Suprapubic skin (tissue), 4 donors: ENCODE measurements at regions not wholly inside any gene's neighbourhood (a gene's known extent, or its start where the extent isn't known, plus 50 kb on each side); places are given as distances from the start of the nearest gene placed in this dataset.
"Not testable (repeated sequence)": the region's sequence is repeated elsewhere in the genome, so short reads cannot be mapped to it uniquely, and the experiment has no call there.

ENCODE experiments used
- DNase-seq, 2 donors: peaks; one replicate each; pipeline ENCODE4 v3.0.0-alpha.2; 2019; ENCODE audit warnings: low spot score in 2 of 2
- H3K27ac ChIP-seq: fragments of 200-600 bp; sonication (generic); one replicate; pipeline ENCODE4 v1.5.1; 2019
- H3K27me3 ChIP-seq: fragments of 200-600 bp; sonication (generic); one replicate; pipeline ENCODE4 v1.5.1; 2019
- H3K36me3 ChIP-seq: fragments of 200-600 bp; sonication (generic); one replicate; pipeline ENCODE4 v1.5.1; 2019
- H3K4me1 ChIP-seq: fragments of 200-600 bp; sonication (generic); one replicate; pipeline ENCODE4 v1.5.1; 2019
- H3K4me3 ChIP-seq: fragments of 200-600 bp; sonication (generic); one replicate; pipeline ENCODE4 v1.5.1; 2019; ENCODE audit warnings: mild to moderate bottlenecking
- H3K9me3 ChIP-seq: fragments of 200-600 bp; sonication (generic); one replicate; pipeline ENCODE4 v1.5.1; 2019
- CTCF ChIP-seq, 2 donors: fragments of 200-600 bp in 1 of 2; fragments of 450-650 bp in 1 of 2; sonication (generic) in 1 of 2; IDR thresholded peaks; one replicate each; pipeline ENCODE4 v1.5.1; 2016 to 2019; ENCODE audit warnings: antibody characterized with exemption in 2 of 2, mild to moderate bottlenecking in 1 of 2, moderate library complexity in 1 of 2
- EP300 ChIP-seq: sonication (generic); formaldehyde crosslinking; IDR thresholded peaks from one replicate; pipeline ENCODE4 v1.6.1; 2017; ENCODE audit warnings: antibody characterized with exemption
- POLR2A ChIP-seq, 2 donors: fragments of 450-650 bp; IDR thresholded peaks; one replicate each; pipeline ENCODE4 v1.6.1; 2017; ENCODE audit warnings: antibody characterized with exemption in 2 of 2, mild to moderate bottlenecking in 2 of 2, moderate library complexity in 2 of 2
- POLR2AphosphoS5 ChIP-seq, 3 donors: sonication (generic); formaldehyde crosslinking; IDR thresholded peaks; one replicate each; pipeline ENCODE4 v1.6.1; 2017; ENCODE audit warnings: antibody characterized with exemption in 3 of 3
- WGBS: methylation state at CpG from one replicate; pipeline ENCODE4 v1.1.5; 2018; 5-methylcytosine and 5-hydroxymethylcytosine counted together

- Histone ChIP-seq H3K36me3 (no peaks in the 10 kb centered on the region), H3K27ac (no peak overlapping the region), H3K4me1 (peaks cover 8% of the 10 kb centered on the region), H3K27me3 (peaks cover 3% of the 10 kb centered on the region), H3K4me3 (no peak overlapping the region), H3K9me3 (no peaks in the 10 kb centered on the region)
- TF ChIP-seq CTCF (IDR thresholded peaks at IDR 0.05) = no peak
- no peak for TF ChIP-seq POLR2A (IDR thresholded peaks at IDR 0.05)
- WGBS = 89% methylated on average over 2 of the region's 2 CpGs
- no peak for DNase-seq
Measured at GRCh38 chr9:78441396-78441795, 144.5 kb downstream of the PSAT1 start.

GRCh38 chr9:78441822-78442431 is 145.0 kb downstream of the PSAT1 start:
- no peak overlapping the region for H3K27ac ChIP-seq
- DNase-seq = no peak
- H3K4me3 ChIP-seq = no peak overlapping the region
- no peaks in the 10 kb centered on the region for H3K36me3 ChIP-seq
- no peak for TF ChIP-seq EP300
- 95% methylated on average over 14 of the region's 46 CpGs for WGBS
- H3K4me1 ChIP-seq = peaks cover 8% of the 10 kb centered on the region
- peaks cover 3% of the 10 kb centered on the region for H3K27me3 ChIP-seq
- H3K9me3 ChIP-seq = no peaks in the 10 kb centered on the region

- not testable (repeated sequence) for DNase-seq, H3K4me3 ChIP-seq, H3K9me3 ChIP-seq, H3K36me3 ChIP-seq, H3K27me3 ChIP-seq, H3K27ac ChIP-seq, H3K4me1 ChIP-seq
- 85% methylated on average over 7 of the region's 7 CpGs for WGBS
Measured at GRCh38 chr9:78442577-78442976, 145.7 kb downstream of the PSAT1 start.

GRCh38 chr9:78443946-78444345 is 147.0 kb downstream of the PSAT1 start:
- Histone ChIP-seq H3K4me3 (no peak overlapping the region), H3K27me3 (peaks cover 3% of the 10 kb centered on the region), H3K36me3 (no peaks in the 10 kb centered on the region), H3K9me3 (no peaks in the 10 kb centered on the region), H3K4me1 (peaks cover 8% of the 10 kb centered on the region), H3K27ac (no peak overlapping the region)
- WGBS = 65% methylated on average over 7 of the region's 7 CpGs
- DNase-seq = no peak
- TF ChIP-seq POLR2A (IDR thresholded peaks at IDR 0.05) (no peak), EP300 (no peak), CTCF (IDR thresholded peaks at IDR 0.05) (no peak), POLR2AphosphoS5 (IDR thresholded peaks at IDR 0.05) (no peak)

- no peaks in the 10 kb centered on the region for H3K27me3 ChIP-seq
- no peak for TF ChIP-seq POLR2AphosphoS5 (IDR thresholded peaks at IDR 0.05)
- no peak for TF ChIP-seq EP300
- TF ChIP-seq CTCF (IDR thresholded peaks at IDR 0.05) = no peak
- TF ChIP-seq POLR2A (IDR thresholded peaks at IDR 0.05) = no peak
- WGBS = 65% methylated on average over 8 of the region's 8 CpGs
Measured at GRCh38 chr9:78448960-78449673, 152.2 kb downstream of the PSAT1 start.

GRCh38 chr9:78453450-78453849 is 156.5 kb downstream of the PSAT1 start:
- H3K9me3 ChIP-seq = no peaks in the 10 kb centered on the region
- no peaks in the 10 kb centered on the region for H3K36me3 ChIP-seq
- H3K27ac ChIP-seq = no peak overlapping the region
- TF ChIP-seq POLR2A (IDR thresholded peaks at IDR 0.05) (no peak), CTCF (IDR thresholded peaks at IDR 0.05) (no peak), EP300 (no peak), POLR2AphosphoS5 (IDR thresholded peaks at IDR 0.05) (no peak)
- H3K4me1 ChIP-seq = no peaks in the 10 kb centered on the region
- H3K27me3 ChIP-seq = no peaks in the 10 kb centered on the region
- 97% methylated on average over 7 of the region's 7 CpGs for WGBS
- no peak overlapping the region for H3K4me3 ChIP-seq
- no peak for DNase-seq

More at GRCh38 chr9:78448960-78449673, 152.2 kb downstream of the PSAT1 start:
- Histone ChIP-seq H3K4me3 (no peak overlapping the region), H3K9me3 (no peaks in the 10 kb centered on the region), H3K36me3 (no peaks in the 10 kb centered on the region), H3K4me1 (no peaks in the 10 kb centered on the region), H3K27ac (no peak overlapping the region)
- no peak for DNase-seq
